Fibroblast of lung (primary cell): ENCODE measurements at regions not wholly inside any gene's neighbourhood (a gene's known extent, or its start where the extent isn't known, plus 50 kb on each side); places are given as distances from the start of the nearest gene placed in this dataset.
"Not testable (repeated sequence)": the region's sequence is repeated elsewhere in the genome, so short reads cannot be mapped to it uniquely, and the experiment has no call there.

Experiments used
- DNase-seq, 2 donors: peaks; one replicate each; pipeline versions ENCODE4 v3.0.0 to v3.0.0-alpha.2; 2010; ENCODE audit warnings: low read depth in 2 of 2
- H2AFZ ChIP-seq: 2 replicates; pipeline ENCODE4 v1.5.1; 2012; ENCODE audit warnings: low read length, control low read depth, inconsistent platforms
- H3K27ac ChIP-seq: 2 replicates; pipeline ENCODE4 v1.5.1; 2011; ENCODE audit warnings: low read length, control low read depth; ENCODE audit not compliant: insufficient read depth
- H3K27me3 ChIP-seq: 2 replicates; pipeline ENCODE4 v1.5.1; 2011; ENCODE audit warnings: mild to moderate bottlenecking, low read length; ENCODE audit not compliant: control insufficient read depth, insufficient read depth
- H3K36me3 ChIP-seq: 2 replicates; pipeline ENCODE4 v1.5.1; 2011; ENCODE audit warnings: low read length; ENCODE audit not compliant: control insufficient read depth, insufficient read depth
- H3K4me1 ChIP-seq: 2 replicates; pipeline ENCODE4 v1.5.1; 2011; ENCODE audit warnings: low read length; ENCODE audit not compliant: control insufficient read depth, insufficient read depth; ENCODE audit errors: extremely low read depth
- H3K4me2 ChIP-seq: 2 replicates; pipeline ENCODE4 v1.5.1; 2011; ENCODE audit warnings: low read length, control low read depth; ENCODE audit not compliant: insufficient read depth; ENCODE audit errors: extremely low read depth
- H3K4me3 ChIP-seq, 4 experiments: fragments of 200-600 bp in 1 of 4; sonication (generic) in 1 of 4; replicated peaks in 1 of 4; 2 replicates each; pipeline ENCODE4 v1.5.1; 2011 to 2016; ENCODE audit warnings: low read length in 4 of 4, low read depth in 3 of 4, mild to moderate bottlenecking in 3 of 4, control low read depth in 2 of 4, inconsistent platforms in 1 of 4, mixed read lengths in 1 of 4; ENCODE audit not compliant: insufficient read depth in 1 of 4; ENCODE audit errors: control extremely low read depth in 1 of 4
- H3K79me2 ChIP-seq: 2 replicates; pipeline ENCODE4 v1.5.1; 2012; ENCODE audit warnings: mild to moderate bottlenecking, low read length, inconsistent platforms; ENCODE audit not compliant: control insufficient read depth, insufficient read depth
- H3K9ac ChIP-seq: 2 replicates; pipeline ENCODE4 v1.5.1; 2011; ENCODE audit warnings: mild to moderate bottlenecking, low read length, control low read depth; ENCODE audit not compliant: insufficient read depth
- H3K9me3 ChIP-seq: 2 replicates; pipeline ENCODE4 v1.5.1; 2012; ENCODE audit warnings: low read depth, low read length; ENCODE audit not compliant: control insufficient read depth, insufficient read depth
- H4K20me1 ChIP-seq: 2 replicates; pipeline ENCODE4 v1.5.1; 2011; ENCODE audit warnings: low read length; ENCODE audit not compliant: control insufficient read depth, insufficient read depth; ENCODE audit errors: extremely low read depth
- CTCF ChIP-seq, 2 donors: IDR thresholded peaks in 1 of 2; conservative IDR thresholded peaks in 1 of 2; 1 replicate in 1 of 2; 2 replicates in 1 of 2; pipeline ENCODE4 v1.5.1; 2011 to 2012; ENCODE audit warnings: low read length in 2 of 2, control low read depth in 1 of 2, inconsistent platforms in 1 of 2, low read depth in 1 of 2, mild to moderate bottlenecking in 1 of 2
- EZH2 ChIP-seq: IDR thresholded peaks from 2 replicates; pipeline ENCODE4 v1.5.1; 2012; ENCODE audit warnings: low read length, control low read depth, mild to moderate bottlenecking; ENCODE audit errors: missing control alignments

- H2AFZ ChIP-seq, result no peak overlapping the region
- no peak overlapping the region for H3K4me2 ChIP-seq
- no peaks in the 10 kb centered on the region for H3K4me1 ChIP-seq
- H3K27ac ChIP-seq, result no peak overlapping the region
- H4K20me1 ChIP-seq, result no peaks in the 10 kb centered on the region
- H3K27me3 ChIP-seq, result no peaks in the 10 kb centered on the region
- H3K79me2 ChIP-seq, result no peaks in the 10 kb centered on the region
- H3K4me3 ChIP-seq, result no peak overlapping the region
- no peak for DNase-seq
- no peaks in the 10 kb centered on the region for H3K36me3 ChIP-seq
- no peaks in the 10 kb centered on the region for H3K9me3 ChIP-seq
- no peak overlapping the region for H3K9ac ChIP-seq
- TF ChIP-seq EZH2 (no peak), CTCF (conservative IDR thresholded peaks at IDR 0.05 in 1 of 2, IDR thresholded peaks at IDR 0.05 in 1 of 2; ENCODE audit: low read depth in 1 of 2, low read length in 2 of 2) (no peak)
These were observed 440.1 kb downstream of the RBFOX1 start for GRCh38 chr16:7772722-7773121.

- H3K79me2 ChIP-seq, H3K27ac ChIP-seq, H3K9me3 ChIP-seq, DNase-seq, H4K20me1 ChIP-seq, H3K36me3 ChIP-seq, H3K27me3 ChIP-seq, H3K4me1 ChIP-seq, H2AFZ ChIP-seq, H3K4me2 ChIP-seq, H3K4me3 ChIP-seq, H3K9ac ChIP-seq: not testable (repeated sequence)
These were observed 436.4 kb downstream of the RBFOX1 start for GRCh38 chr16:7769091-7769490.

- TF ChIP-seq EZH2 (no peak), CTCF (conservative IDR thresholded peaks at IDR 0.05 in 1 of 2, IDR thresholded peaks at IDR 0.05 in 1 of 2; ENCODE audit: low read depth in 1 of 2, low read length in 2 of 2) (no peak)
- no peaks in the 10 kb centered on the region for H3K27me3 ChIP-seq
- H4K20me1 ChIP-seq, result no peaks in the 10 kb centered on the region
- no peak overlapping the region for H2AFZ ChIP-seq
- no peaks in the 10 kb centered on the region for H3K79me2 ChIP-seq
- DNase-seq, result no peak
- no peak overlapping the region for H3K9ac ChIP-seq
- H3K4me3 ChIP-seq, result no peak overlapping the region
- no peak overlapping the region for H3K27ac ChIP-seq
- no peaks in the 10 kb centered on the region for H3K36me3 ChIP-seq
- H3K4me2 ChIP-seq, result no peak overlapping the region
- no peaks in the 10 kb centered on the region for H3K9me3 ChIP-seq
- no peaks in the 10 kb centered on the region for H3K4me1 ChIP-seq
These were observed 432.5 kb downstream of the RBFOX1 start for GRCh38 chr16:7765079-7765550.
